VCaP (cell line): ENCODE measurements at regions not wholly inside any gene's neighbourhood (a gene's known extent, or its start where the extent isn't known, plus 50 kb on each side); places are given as distances from the start of the nearest gene placed in this dataset.

ENCODE experiments used
- H3K27ac ChIP-seq: fragments of 450-650 bp; 2 replicates; pipeline ENCODE4 v1.5.1; 2017
- CTCF ChIP-seq: fragments of 450-650 bp; conservative IDR thresholded peaks from 2 replicates; pipeline ENCODE4 v1.5.1; 2017; ENCODE audit warnings: mild to moderate bottlenecking, moderate library complexity

GRCh38 chr10:6920072-6921019 lies 340.3 kb upstream of the PRKCQ start:
- TF ChIP-seq CTCF: peak; percentile 90
- no peak overlapping the region for H3K27ac ChIP-seq

GRCh38 chr10:6919077-6919476 lies 339.0 kb upstream of the PRKCQ start:
- no peak for TF ChIP-seq CTCF
- H3K27ac ChIP-seq: no peak overlapping the region

- TF ChIP-seq CTCF: peak; percentile 62
- H3K27ac ChIP-seq: no peak overlapping the region
These were observed 338.2 kb upstream of the PRKCQ start for GRCh38 chr10:6918305-6918704.

- TF ChIP-seq CTCF: no peak
- H3K27ac ChIP-seq: no peak overlapping the region
These were observed 337.0 kb upstream of the PRKCQ start for GRCh38 chr10:6917125-6917524.

GRCh38 chr10:6916601-6917000 lies 336.5 kb upstream of the PRKCQ start:
- no peak overlapping the region for H3K27ac ChIP-seq

GRCh38 chr10:6915307-6915706 lies 335.2 kb upstream of the PRKCQ start:
- no peak overlapping the region for H3K27ac ChIP-seq
- TF ChIP-seq CTCF: no peak

More at GRCh38 chr10:6916601-6917000, 336.5 kb upstream of the PRKCQ start:
- TF ChIP-seq CTCF: no peak

- TF ChIP-seq CTCF: no peak
- H3K27ac ChIP-seq: no peak overlapping the region
These were observed 332.9 kb upstream of the PRKCQ start for GRCh38 chr10:6912929-6913328.
